OCI-LY1 (cell line): ENCODE measurements at regions not wholly inside any gene's neighbourhood (a gene's known extent, or its start where the extent isn't known, plus 50 kb on each side); places are given as distances from the start of the nearest gene placed in this dataset.

Source experiments
- EZH2 ChIP-seq: fragments of 200-600 bp; sonication (generic), shearing (Covaris generic); IDR thresholded peaks from 2 replicates; pipeline ENCODE4 v1.8.0; 2017; ENCODE audit warnings: borderline replicate concordance, mixed run types, mild to moderate bottlenecking, antibody characterized with exemption, low read length, moderate library complexity, mixed read lengths
- TF ChIP-seq, protein P1 (sequence below): fragments of 200-600 bp; sonication (generic), shearing (Covaris generic); IDR thresholded peaks from 2 replicates; pipeline ENCODE4 v1.5.1; 2017; ENCODE audit warnings: mild to moderate bottlenecking, antibody characterized with exemption, low read length, moderate library complexity, mixed read lengths

GRCh38 chr11:15815246-15816195 lies 540.8 kb downstream of the SOX6 start:
- TF ChIP-seq, protein P1, sequence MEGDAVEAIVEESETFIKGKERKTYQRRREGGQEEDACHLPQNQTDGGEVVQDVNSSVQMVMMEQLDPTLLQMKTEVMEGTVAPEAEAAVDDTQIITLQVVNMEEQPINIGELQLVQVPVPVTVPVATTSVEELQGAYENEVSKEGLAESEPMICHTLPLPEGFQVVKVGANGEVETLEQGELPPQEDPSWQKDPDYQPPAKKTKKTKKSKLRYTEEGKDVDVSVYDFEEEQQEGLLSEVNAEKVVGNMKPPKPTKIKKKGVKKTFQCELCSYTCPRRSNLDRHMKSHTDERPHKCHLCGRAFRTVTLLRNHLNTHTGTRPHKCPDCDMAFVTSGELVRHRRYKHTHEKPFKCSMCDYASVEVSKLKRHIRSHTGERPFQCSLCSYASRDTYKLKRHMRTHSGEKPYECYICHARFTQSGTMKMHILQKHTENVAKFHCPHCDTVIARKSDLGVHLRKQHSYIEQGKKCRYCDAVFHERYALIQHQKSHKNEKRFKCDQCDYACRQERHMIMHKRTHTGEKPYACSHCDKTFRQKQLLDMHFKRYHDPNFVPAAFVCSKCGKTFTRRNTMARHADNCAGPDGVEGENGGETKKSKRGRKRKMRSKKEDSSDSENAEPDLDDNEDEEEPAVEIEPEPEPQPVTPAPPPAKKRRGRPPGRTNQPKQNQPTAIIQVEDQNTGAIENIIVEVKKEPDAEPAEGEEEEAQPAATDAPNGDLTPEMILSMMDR: no peak
- no peak for TF ChIP-seq EZH2
